ENCODE measurements at regions not wholly inside any gene's neighbourhood (a gene's known extent, or its start where the extent isn't known, plus 50 kb on each side); places are given as distances from the start of the nearest gene placed in this dataset.

DNA sequence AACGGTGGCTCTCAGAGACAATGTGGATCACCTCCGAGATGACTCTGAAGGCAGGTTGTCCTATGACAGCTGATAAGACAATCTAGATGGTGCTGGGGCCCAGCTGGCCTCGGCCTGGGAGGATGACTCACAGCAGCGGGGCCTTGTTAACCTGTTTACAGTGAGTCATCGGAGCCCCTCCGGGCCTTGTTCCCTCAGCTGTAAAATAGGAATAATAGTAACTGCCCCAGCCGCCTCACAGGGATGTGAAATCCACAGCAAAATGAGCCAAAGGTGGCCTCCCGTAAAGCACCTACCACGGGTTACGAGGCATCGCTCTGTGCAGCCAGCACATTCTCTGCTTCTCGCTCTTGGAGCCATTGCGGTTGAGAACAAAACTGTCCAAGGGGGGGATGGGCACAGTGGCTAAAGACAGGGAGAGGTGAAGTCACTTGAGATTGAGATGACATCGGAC is 88.6 kb upstream of the RASGRF1 start:
- TF ChIP-seq, protein P1, sequence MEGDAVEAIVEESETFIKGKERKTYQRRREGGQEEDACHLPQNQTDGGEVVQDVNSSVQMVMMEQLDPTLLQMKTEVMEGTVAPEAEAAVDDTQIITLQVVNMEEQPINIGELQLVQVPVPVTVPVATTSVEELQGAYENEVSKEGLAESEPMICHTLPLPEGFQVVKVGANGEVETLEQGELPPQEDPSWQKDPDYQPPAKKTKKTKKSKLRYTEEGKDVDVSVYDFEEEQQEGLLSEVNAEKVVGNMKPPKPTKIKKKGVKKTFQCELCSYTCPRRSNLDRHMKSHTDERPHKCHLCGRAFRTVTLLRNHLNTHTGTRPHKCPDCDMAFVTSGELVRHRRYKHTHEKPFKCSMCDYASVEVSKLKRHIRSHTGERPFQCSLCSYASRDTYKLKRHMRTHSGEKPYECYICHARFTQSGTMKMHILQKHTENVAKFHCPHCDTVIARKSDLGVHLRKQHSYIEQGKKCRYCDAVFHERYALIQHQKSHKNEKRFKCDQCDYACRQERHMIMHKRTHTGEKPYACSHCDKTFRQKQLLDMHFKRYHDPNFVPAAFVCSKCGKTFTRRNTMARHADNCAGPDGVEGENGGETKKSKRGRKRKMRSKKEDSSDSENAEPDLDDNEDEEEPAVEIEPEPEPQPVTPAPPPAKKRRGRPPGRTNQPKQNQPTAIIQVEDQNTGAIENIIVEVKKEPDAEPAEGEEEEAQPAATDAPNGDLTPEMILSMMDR (IDR thresholded peaks at IDR 0.05 in 8 of 11, conservative IDR thresholded peaks at IDR 0.05 in 3 of 11), result no peak
- TF ChIP-seq POLR2AphosphoS5 (IDR thresholded peaks at IDR 0.05), result no peak
